Mucosa of rectum (tissue), 2 donors: ENCODE measurements at regions not wholly inside any gene's neighbourhood (a gene's known extent, or its start where the extent isn't known, plus 50 kb on each side); places are given as distances from the start of the nearest gene placed in this dataset.

ENCODE experiments used
- H3K27ac ChIP-seq, 2 donors: one replicate each; pipeline ENCODE4 v1.7.0; 2013; ENCODE audit warnings: inconsistent platforms in 2 of 2, low read depth in 2 of 2, low read length in 2 of 2
- H3K27me3 ChIP-seq, 2 donors: one replicate each; pipeline ENCODE4 v1.7.0; 2013; ENCODE audit warnings: low read length in 2 of 2; ENCODE audit not compliant: control insufficient read depth in 2 of 2, insufficient read depth in 2 of 2
- H3K36me3 ChIP-seq, 2 donors: one replicate each; pipeline ENCODE4 v1.7.0; 2013; ENCODE audit warnings: low read length in 2 of 2; ENCODE audit not compliant: control insufficient read depth in 2 of 2, insufficient read depth in 2 of 2
- H3K4me1 ChIP-seq, 2 donors: one replicate each; pipeline ENCODE4 v1.7.0; 2013; ENCODE audit warnings: low read length in 2 of 2, mild to moderate bottlenecking in 1 of 2; ENCODE audit not compliant: control insufficient read depth in 2 of 2, insufficient read depth in 2 of 2
- H3K4me3 ChIP-seq, 2 donors: one replicate each; pipeline ENCODE4 v1.7.0; 2013; ENCODE audit warnings: low read length in 2 of 2
- H3K9ac ChIP-seq, 2 donors: one replicate each; pipeline ENCODE4 v1.7.0; 2013; ENCODE audit warnings: low read length in 2 of 2, low read depth in 1 of 2, mild to moderate bottlenecking in 1 of 2
- H3K9me3 ChIP-seq, 2 donors: one replicate each; pipeline ENCODE4 v1.7.0; 2013; ENCODE audit warnings: low read length in 2 of 2; ENCODE audit not compliant: control insufficient read depth in 2 of 2
- donor health status: healthy.
- donor health status: Normal muscosa, but diverticular disease.

DNA sequence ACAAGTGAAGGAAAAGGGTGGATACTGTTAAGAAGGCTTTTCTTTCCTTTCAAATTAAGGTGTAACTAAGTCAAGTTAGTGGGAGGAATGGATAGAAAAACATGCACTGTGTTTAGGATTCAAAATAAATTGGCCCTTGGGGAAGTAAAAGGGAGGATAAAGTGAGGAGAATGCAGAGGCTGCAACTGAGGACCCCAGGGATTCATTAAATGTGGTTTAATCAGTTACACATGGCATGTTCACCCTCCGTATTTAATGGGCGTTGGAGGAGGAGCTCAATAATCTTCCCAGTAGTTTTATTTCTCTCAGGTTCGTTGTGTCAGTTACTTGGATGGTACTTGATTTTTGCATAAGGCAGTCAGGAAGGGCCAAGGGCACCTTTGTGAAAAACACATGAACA lies 966.3 kb downstream of the JRKL start:
- H3K27ac ChIP-seq = no peak overlapping the region
- no peaks in the 10 kb centered on the region for H3K36me3 ChIP-seq
- H3K9ac ChIP-seq = no peak overlapping the region
- H3K4me1 ChIP-seq = no peaks in the 10 kb centered on the region
- H3K4me3 ChIP-seq = no peak overlapping the region
- peaks cover 0 to 2% of the 10 kb centered on the region in 2 donors for H3K9me3 ChIP-seq
- no peaks in the 10 kb centered on the region for H3K27me3 ChIP-seq

DNA sequence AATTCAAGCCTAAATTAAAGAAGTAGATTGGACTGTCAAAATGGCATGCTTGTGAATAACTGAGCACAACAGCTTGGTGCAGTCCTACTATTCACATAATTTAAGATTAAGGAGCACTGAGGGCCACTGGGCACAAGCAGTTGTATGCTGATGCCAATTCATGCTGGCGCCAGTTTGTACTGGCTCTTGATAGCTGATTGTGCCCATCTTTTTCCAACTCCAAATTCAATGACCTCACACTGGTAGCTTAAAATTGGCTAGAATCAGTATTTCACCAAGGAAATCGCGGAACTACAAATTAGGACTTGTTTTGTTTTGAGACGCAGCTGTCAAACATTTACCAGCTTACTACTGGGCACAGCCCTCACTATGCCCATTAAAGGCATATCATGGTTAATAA lies 969.2 kb downstream of the JRKL start:
- H3K9ac ChIP-seq = no peak overlapping the region
- no peaks in the 10 kb centered on the region for H3K36me3 ChIP-seq
- H3K9me3 ChIP-seq = peaks cover 0 to 2% of the 10 kb centered on the region in 2 donors
- H3K4me1 ChIP-seq = no peaks in the 10 kb centered on the region
- no peak overlapping the region for H3K27ac ChIP-seq
- no peak overlapping the region for H3K4me3 ChIP-seq
- no peaks in the 10 kb centered on the region for H3K27me3 ChIP-seq

DNA sequence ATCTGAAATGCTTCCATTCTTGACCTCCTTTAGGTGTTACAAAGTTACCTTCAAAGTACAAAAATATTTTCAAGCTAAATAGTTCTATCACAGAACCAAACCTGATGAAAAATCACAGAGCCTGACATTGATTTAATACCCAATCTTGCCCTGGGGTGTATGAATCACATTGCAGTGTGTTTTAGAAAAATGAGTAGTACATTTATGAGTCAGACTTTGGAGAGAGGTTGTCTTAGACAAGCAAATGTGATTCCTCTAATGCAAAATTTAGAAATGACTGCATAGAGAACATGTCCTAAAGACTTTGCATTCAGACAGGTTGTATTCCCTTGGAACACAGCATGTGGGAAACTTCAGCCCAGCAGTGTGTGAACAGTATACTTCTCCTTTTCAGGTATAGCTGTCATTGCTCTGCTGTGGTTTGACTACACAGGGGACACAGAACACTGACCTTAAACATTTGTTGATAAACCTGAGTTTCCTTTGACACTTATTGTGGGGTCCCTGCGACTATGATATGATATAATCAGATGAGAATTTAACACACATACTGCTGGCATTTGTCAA lies 972.1 kb downstream of the JRKL start:
- H3K27me3 ChIP-seq = no peaks in the 10 kb centered on the region
- H3K4me3 ChIP-seq = no peak overlapping the region
- no peaks in the 10 kb centered on the region for H3K4me1 ChIP-seq
- no peak overlapping the region for H3K27ac ChIP-seq
- H3K9ac ChIP-seq = no peak overlapping the region
- no peaks in the 10 kb centered on the region for H3K36me3 ChIP-seq
- peaks cover 0 to 2% of the 10 kb centered on the region in 2 donors for H3K9me3 ChIP-seq

DNA sequence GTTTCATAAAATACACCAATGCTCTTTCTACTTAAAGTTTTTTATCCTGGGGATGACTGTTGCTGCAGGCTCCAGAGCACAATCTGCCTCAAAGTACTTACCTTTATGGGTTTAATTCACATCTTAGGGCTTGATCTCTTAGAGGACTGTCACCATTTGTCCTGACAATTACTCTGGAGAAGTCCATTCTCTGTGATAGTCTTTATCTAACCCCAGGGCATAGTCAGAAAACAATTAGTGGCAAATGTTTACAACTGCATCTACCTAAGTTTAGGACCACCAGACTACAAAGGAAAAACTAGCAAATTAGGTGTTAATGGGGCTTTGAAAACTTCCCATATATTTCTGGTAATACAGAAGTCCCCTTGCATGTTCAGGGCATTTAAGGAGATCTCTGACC lies 973.5 kb downstream of the JRKL start:
- no peaks in the 10 kb centered on the region for H3K27me3 ChIP-seq
- H3K4me3 ChIP-seq = no peak overlapping the region
- H3K27ac ChIP-seq = no peak overlapping the region
- no peaks in the 10 kb centered on the region for H3K36me3 ChIP-seq
- H3K4me1 ChIP-seq = no peaks in the 10 kb centered on the region
- peaks cover 2 to 3% of the 10 kb centered on the region in 2 donors for H3K9me3 ChIP-seq
- H3K9ac ChIP-seq = no peak overlapping the region

GRCh38 chr11:97364047-97364446 lies 974.2 kb downstream of the JRKL start:
- Histone ChIP-seq H3K4me1 (no peaks in the 10 kb centered on the region), H3K9me3 (peaks cover 2 to 3% of the 10 kb centered on the region in 2 donors), H3K36me3 (no peaks in the 10 kb centered on the region), H3K9ac (no peak overlapping the region), H3K4me3 (no peak overlapping the region), H3K27ac (no peak overlapping the region), H3K27me3 (no peaks in the 10 kb centered on the region)

DNA sequence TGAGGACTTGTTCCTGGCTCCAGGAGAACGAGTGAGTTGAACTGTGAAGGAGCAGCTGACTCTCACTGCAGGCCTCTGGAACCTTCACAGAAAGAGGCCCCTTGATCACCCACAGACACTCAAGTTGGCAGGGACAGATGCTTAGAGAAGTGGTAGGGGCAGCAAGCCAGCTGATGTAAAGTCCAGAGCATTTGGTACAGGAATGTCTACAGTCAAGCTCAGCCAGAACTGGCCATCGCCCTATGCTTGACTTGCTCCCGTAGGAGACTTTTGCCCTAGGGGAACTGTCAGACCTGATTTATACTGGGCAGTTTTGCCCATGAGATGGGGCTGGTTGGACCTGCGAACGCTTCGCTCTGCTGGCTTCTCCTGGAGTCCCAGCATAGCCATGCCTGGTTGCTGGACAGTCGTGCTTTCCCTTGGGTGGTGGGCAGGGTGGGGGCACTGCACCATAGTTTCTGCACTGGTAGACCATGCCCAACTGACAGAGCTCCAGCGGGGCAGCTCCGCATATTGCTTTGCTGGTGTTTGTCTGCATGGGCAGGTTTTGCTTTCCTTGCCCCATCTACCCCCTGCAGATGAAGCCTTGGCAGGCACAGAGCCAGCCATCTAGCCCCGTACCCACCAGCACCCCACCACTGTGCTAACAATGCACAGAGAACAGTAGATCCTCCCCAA lies 977.7 kb downstream of the JRKL start:
- no peak overlapping the region for H3K27ac ChIP-seq
- H3K9me3 ChIP-seq = peaks cover 2 to 3% of the 10 kb centered on the region in 2 donors
- H3K4me3 ChIP-seq = no peak overlapping the region
- H3K4me1 ChIP-seq = no peaks in the 10 kb centered on the region
- no peaks in the 10 kb centered on the region for H3K36me3 ChIP-seq
- no peak overlapping the region for H3K9ac ChIP-seq
- H3K27me3 ChIP-seq = no peaks in the 10 kb centered on the region

- Histone ChIP-seq H3K27ac (no peak overlapping the region), H3K9me3 (no peaks in the 10 kb centered on the region), H3K27me3 (no peaks in the 10 kb centered on the region), H3K9ac (no peak overlapping the region), H3K4me3 (no peak overlapping the region), H3K4me1 (no peaks in the 10 kb centered on the region), H3K36me3 (no peaks in the 10 kb centered on the region)
These were observed 999.5 kb downstream of the JRKL start for GRCh38 chr11:97389270-97389669.

- Histone ChIP-seq H3K27ac (no peak overlapping the region), H3K4me3 (no peak overlapping the region), H3K27me3 (no peaks in the 10 kb centered on the region), H3K4me1 (no peaks in the 10 kb centered on the region), H3K9ac (no peak overlapping the region), H3K9me3 (peaks cover 3 to 4% of the 10 kb centered on the region in 2 donors), H3K36me3 (no peaks in the 10 kb centered on the region)
These were observed 1008.4 kb downstream of the JRKL start for GRCh38 chr11:97398246-97398645.

GRCh38 chr11:97409141-97409540 lies 1019.3 kb downstream of the JRKL start:
- no peak overlapping the region for H3K4me3 ChIP-seq
- H3K4me1 ChIP-seq = no peaks in the 10 kb centered on the region
- no peaks in the 10 kb centered on the region for H3K27me3 ChIP-seq
- H3K9me3 ChIP-seq = peaks cover 0 to 2% of the 10 kb centered on the region in 2 donors
- H3K36me3 ChIP-seq = no peaks in the 10 kb centered on the region
- H3K27ac ChIP-seq = no peak overlapping the region
- no peak overlapping the region for H3K9ac ChIP-seq

DNA sequence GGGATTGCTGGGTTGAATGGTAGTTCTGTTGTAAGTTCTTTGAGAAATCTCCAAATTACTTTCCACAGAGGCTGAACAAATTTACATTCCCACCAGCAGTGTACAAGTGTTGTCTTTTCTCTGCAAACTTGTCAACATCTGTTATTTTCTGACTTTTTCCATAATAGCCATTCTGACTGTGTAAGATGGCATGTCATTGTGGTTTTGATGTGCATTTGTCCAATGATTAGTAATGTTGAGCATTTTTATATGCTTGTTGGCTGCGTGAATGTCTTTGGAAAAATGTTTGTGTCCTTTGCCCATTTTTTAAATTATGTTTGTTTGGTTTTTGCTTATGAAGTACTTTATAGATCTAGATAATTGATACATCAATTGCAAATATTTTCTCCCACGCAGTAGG lies 1025.0 kb downstream of the JRKL start:
- no peaks in the 10 kb centered on the region for H3K4me1 ChIP-seq
- no peak overlapping the region for H3K4me3 ChIP-seq
- H3K27me3 ChIP-seq = no peaks in the 10 kb centered on the region
- H3K27ac ChIP-seq = no peak overlapping the region
- peaks cover 0 to 2% of the 10 kb centered on the region in 2 donors for H3K9me3 ChIP-seq
- no peaks in the 10 kb centered on the region for H3K36me3 ChIP-seq
- H3K9ac ChIP-seq = no peak overlapping the region
